ENCODE measurements at regions not wholly inside any gene's neighbourhood (a gene's known extent, or its start where the extent isn't known, plus 50 kb on each side); places are given as distances from the start of the nearest gene placed in this dataset.

DNA sequence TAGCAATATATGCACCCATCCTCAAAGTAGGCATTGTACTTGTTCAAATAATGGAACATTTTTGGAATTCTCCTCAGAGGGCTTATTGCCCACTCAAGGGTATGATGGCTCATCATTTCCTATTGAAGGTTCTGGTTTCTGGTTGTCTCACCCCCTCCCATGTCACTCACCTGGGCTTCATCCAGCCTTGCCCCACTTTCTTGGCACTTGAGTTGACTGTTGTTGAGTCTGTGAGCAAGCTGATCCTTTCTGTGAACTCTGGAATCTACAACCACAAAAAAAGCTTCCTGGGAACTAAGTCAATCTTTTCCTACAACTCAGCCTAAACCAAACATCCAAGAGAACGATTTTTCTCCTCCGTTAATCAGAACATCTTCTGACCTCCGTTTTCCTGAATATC lies 73.9 kb upstream of the ANKH start (continued):
- TF ChIP-seq HDAC2 (IDR thresholded peaks at IDR 0.05; ENCODE audit: borderline replicate concordance in 1 of 2, low read depth in 2 of 2, low read length in 2 of 2) (no peak), CBX5 (IDR thresholded peaks at IDR 0.05; ENCODE audit: low read depth, low read length) (no peak), CREB1 (IDR thresholded peaks at IDR 0.05) (no peak), RFX5 (IDR thresholded peaks at IDR 0.05; ENCODE audit: borderline replicate concordance, low read depth, low read length) (no peak), EP300 (IDR thresholded peaks at IDR 0.05; ENCODE audit: borderline replicate concordance in 1 of 2, low read depth in 2 of 2, low read length in 2 of 2) (no peak), CTCF (IDR thresholded peaks at IDR 0.05; ENCODE audit: control extremely low read depth in 1 of 3, insufficient read depth in 1 of 3, low read depth in 1 of 3, low read length in 3 of 3) (no peak)
- TF ChIP-seq, protein P1, sequence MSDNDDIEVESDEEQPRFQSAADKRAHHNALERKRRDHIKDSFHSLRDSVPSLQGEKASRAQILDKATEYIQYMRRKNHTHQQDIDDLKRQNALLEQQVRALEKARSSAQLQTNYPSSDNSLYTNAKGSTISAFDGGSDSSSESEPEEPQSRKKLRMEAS (IDR thresholded peaks at IDR 0.05) = no peak

All from H1 (cell line).